Kidney epithelial cell (primary cell): ENCODE measurements at regions not wholly inside any gene's neighbourhood (a gene's known extent, or its start where the extent isn't known, plus 50 kb on each side); places are given as distances from the start of the nearest gene placed in this dataset.

Experiments
- DNase-seq: peaks from one replicate; pipeline ENCODE4 v3.0.0-alpha.2; 2010; ENCODE audit warnings: low read depth
- H3K27me3 ChIP-seq: 2 replicates; pipeline ENCODE4 v1.6.0; 2011; ENCODE audit warnings: low read length; ENCODE audit not compliant: control insufficient read depth, insufficient read depth
- H3K36me3 ChIP-seq: 2 replicates; pipeline ENCODE4 v1.5.1; 2011; ENCODE audit warnings: low read length; ENCODE audit not compliant: control insufficient read depth, insufficient read depth
- H3K4me3 ChIP-seq: 2 replicates; pipeline ENCODE4 v1.5.1; 2011; ENCODE audit warnings: low read depth, mild to moderate bottlenecking, control low read depth, low read length
- CTCF ChIP-seq: IDR thresholded peaks from 2 replicates; pipeline ENCODE4 v1.5.1; 2011; ENCODE audit warnings: mild to moderate bottlenecking, moderate library complexity, low read length, control low read depth, inconsistent platforms; ENCODE audit not compliant: insufficient read depth, poor library complexity, severe bottlenecking

GRCh38 chr21:39018730-39019129 is 164.5 kb downstream of the PSMG1 start:
- no peak for DNase-seq
- TF ChIP-seq CTCF: no peak
- H3K27me3 ChIP-seq: no peaks in the 10 kb centered on the region
- no peak overlapping the region for H3K4me3 ChIP-seq
- no peaks in the 10 kb centered on the region for H3K36me3 ChIP-seq

DNA sequence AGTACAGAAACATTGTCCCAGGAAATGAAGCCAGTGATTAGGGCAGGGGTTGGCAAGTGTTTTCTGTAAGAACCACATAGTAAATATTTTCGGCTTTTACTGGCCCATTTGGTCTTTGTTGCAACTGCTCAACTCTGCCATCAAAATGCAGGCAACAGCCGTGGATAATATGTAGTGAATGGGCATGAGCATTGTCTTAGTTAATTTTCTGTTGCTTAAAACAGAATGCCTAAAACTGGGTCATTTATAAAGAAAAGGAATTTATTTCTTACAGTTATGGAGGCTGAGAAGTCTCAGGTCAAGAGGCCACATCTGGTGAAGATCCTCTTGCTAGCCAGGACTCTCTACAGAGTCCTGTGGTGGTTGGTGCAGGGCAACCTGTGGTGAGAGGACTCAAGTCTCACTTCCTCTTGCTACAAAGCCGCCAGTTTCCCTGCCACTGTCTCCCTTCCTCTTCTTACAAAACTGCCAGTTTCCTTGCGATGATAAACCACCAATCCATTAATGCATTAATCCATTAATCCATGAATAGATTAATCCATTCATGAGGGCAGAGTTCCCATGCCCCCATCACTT is 166.4 kb downstream of the PSMG1 start:
- Histone ChIP-seq H3K27me3 (no peaks in the 10 kb centered on the region), H3K4me3 (no peak overlapping the region), H3K36me3 (no peaks in the 10 kb centered on the region)
- no peak for DNase-seq
- TF ChIP-seq CTCF: no peak

DNA sequence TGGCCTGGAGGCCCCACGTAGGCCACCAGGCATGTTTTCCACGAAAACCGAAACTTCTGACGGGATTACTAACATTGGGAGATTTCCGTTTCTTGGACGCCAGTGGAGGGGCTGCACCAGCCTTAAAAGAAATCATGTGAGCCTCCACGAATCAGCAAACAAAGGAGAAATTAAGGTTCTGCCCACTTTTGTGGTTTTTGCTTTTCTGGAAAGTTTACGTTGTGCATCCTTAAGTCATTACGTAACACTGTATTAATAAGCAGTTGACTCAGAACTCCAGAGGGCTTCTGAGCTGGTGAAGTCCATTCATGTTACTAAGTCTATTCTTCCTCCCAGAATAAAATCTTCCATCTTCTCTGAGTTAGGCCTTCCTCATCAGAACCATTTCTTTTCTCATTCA is 168.5 kb downstream of the PSMG1 start:
- Histone ChIP-seq H3K36me3 (no peaks in the 10 kb centered on the region), H3K27me3 (no peaks in the 10 kb centered on the region), H3K4me3 (no peak overlapping the region)
- DNase-seq: peak; percentile 71
- TF ChIP-seq CTCF: no peak

- no peak for TF ChIP-seq CTCF
- no peak for DNase-seq
- H3K27me3 ChIP-seq: no peaks in the 10 kb centered on the region
- no peak overlapping the region for H3K4me3 ChIP-seq
- no peaks in the 10 kb centered on the region for H3K36me3 ChIP-seq
Measured at GRCh38 chr21:39012326-39013230, 170.7 kb downstream of the PSMG1 start.

DNA sequence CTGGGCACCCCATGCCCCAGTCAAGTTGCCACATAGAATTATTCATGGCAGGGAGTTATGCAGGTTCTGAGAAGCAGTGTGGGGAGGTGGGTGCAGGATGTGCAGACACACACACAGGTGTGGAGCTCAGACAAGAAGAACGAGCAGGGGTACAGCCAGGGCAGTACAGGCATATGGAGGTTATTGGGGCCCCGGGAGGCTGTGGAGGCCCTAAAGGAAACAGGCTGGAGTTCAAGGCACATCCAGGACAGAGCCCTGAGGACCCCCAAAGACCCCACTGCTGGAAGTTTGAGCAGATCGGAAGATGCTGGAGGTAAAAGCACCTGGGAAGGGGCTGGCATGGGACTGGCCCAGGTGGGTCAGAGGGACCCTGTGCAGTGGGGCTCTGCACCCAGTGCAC is 171.3 kb downstream of the PSMG1 start:
- DNase-seq: no peak
- no peak for TF ChIP-seq CTCF
- Histone ChIP-seq H3K27me3 (no peaks in the 10 kb centered on the region), H3K36me3 (no peaks in the 10 kb centered on the region), H3K4me3 (no peak overlapping the region)
